Stimulated activated naive CD8-positive, alpha-beta T cell treated with anti-CD3 and anti-CD28 coated beads, Interleukin-15, Interleukin-2, amounts not matched to agents 100 U/mL and 50 U/mL, for 24 hours (primary cell): ENCODE measurements at regions not wholly inside any gene's neighbourhood (a gene's known extent, or its start where the extent isn't known, plus 50 kb on each side); places are given as distances from the start of the nearest gene placed in this dataset.

Source experiments
- ATAC-seq: fragments of 150-1000 bp; cut with Tn5 transposase; one replicate; pipeline ENCODE4 v1.10.0; 2021
- DNase-seq: peaks from one replicate; pipeline ENCODE4 v3.0.0; 2021

DNA sequence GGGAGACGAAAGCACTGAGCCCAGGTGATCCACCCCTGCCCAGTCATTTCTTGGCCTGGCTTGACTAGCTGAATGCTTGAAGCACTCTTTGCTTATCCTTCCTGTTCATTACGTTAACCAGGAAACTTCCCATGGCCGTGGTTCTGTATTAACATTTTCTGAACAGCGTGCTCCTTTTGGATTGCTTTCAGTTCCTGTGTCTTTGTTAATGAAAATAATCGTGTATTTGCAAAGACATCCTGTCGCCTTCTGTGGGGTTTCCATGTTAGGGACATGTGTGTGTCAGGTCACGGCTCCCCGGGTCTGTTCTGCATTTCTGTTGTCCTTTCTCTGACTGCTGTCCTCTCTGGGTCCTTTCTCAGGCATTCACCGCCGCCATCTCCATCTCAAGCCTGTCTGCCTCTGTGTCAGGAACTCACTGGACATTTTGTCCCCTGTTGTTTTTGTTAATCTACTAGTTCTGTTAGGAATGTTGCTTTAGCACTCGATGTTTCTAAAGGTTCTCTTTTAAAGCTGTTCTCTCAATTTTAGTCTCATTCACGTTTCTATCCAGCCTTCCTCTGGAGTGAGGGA lies 434.1 kb upstream of the HS6ST1 start:
- DNase-seq (no peak), ATAC-seq (no peak)

DNA sequence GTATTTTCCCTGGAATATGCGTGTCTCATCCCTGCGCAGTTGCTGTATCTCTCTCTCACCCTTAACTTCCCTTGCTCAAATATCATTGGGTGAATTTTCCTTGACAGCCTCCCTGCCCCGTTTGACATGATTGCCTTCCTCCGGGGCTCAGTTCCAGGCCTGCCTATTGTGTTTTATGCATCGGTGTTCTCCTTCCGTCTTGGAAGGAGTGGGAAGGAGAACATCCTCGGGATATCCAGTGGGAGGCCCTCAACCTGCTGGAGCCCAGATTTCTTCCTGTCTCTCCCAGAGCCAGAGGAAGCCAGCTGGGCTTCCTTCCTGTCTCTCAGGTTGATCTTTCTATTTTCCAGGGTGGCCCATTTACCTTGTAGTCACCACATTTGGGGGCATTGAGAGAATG lies 434.7 kb upstream of the HS6ST1 start:
- DNase-seq (no peak), ATAC-seq (no peak)

DNA sequence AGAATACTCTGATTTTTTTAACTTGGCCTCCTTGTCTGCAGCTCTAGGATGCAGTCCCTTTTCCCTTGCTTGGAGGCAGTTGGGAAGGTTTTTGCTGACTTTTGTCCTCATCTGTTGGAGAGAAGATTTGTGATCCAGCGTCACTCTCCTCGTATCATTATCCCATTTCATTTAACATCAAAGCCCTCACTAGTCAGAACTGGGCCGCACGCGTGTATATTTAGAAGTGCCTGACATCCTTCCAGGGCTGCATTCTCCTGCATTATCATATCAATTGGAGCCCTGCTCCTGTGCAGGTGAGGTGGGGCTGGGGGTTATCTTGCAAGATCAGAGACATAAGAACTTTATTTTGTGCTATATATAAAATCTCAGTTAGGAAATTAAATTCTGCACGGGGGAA lies 435.1 kb upstream of the HS6ST1 start:
- no peak for ATAC-seq
- DNase-seq = no peak

DNA sequence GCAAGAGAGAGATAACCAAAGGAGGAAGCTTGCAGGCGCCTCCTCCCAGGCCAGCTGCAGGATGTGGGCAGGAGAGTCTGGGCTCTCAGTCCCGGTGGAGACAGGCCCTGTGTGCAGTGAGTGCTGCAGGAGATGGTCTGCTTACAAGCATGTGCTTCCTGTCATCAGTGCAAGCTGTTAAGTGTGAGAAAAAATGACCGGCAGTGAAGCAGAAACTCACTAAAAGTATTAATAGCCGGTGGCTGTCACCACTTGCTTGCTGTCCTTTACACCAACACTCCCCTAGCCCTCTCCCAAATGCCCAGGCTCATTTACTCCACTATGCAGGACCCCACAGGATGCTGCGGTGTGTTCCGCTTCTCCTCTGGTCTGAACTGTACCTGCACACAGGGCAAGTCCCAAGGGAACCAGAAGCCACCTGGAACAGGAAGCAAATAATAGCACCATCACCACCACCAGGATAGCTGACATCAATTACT lies 435.6 kb upstream of the HS6ST1 start:
- ATAC-seq (no peak), DNase-seq (peak; percentile 12)

DNA sequence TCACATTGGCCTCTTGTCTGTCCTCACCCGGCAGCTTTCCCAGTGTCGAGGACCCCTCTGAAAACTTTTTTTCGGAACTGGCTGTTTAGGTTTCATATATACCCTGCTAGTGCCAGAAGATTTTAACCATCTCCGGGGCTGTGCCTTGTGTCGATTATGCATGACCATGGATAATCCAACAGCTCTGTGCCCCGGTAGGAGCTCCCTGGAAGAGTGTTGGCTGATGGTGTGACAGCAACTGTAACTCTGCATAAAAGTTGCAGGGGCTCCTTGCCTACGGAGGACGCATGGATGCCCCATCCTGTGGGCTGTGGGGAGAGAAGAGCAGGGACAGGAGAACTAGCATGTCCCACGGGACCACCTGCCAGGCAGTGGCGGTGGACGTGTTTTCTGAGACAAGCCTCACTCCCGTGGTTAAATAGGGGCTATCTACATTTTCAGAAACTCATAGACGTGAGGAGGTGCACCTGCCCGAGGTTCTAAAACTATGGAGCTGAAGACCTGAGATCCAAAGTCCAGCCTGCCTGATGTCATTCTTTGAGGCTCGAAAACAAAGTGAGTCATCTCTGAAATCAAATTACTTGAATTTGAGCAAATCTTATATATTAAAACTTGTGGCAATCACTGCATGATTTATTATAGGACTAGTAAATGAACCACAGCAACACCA lies 437.2 kb upstream of the HS6ST1 start:
- ATAC-seq = no peak
- DNase-seq = no peak

DNA sequence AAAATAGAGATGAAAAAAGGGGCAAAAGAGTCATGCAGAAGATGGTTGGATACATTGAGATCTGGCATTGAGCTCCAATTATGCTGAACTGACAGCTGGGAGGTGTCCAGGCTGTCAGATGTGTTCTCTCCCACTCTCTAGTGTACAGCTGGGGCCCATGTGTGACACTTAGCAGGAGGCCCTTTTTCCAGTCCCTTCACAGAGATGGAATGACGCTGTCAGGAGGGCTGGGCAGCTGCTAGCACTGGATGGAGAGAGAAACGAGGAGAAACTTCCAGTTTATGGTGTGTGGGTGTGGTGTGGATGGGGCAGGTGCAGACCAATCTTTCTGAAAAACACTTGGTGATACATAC lies 437.7 kb upstream of the HS6ST1 start:
- ATAC-seq (no peak), DNase-seq (no peak)

DNA sequence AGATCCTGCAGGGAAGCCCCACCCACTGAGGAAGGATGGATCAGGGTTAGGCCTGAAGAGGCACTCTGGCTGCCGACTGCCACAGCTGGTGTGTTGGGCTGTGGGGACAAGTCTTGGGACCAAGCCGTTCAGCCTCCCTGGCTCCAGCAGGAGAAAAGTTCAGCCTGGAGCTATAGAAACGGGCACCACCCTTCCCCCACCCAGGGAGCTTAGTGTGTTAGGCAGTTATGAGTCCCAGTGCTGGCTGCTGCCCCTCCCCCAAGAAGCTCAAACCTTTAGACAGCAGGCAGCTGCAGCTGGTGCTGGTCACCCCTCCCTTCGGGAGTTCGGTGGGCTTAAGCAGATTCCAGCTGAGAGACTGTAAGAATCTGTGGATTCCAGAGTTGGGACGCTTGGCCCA lies 447.1 kb upstream of the HS6ST1 start:
- DNase-seq = no peak
- ATAC-seq = no peak

DNA sequence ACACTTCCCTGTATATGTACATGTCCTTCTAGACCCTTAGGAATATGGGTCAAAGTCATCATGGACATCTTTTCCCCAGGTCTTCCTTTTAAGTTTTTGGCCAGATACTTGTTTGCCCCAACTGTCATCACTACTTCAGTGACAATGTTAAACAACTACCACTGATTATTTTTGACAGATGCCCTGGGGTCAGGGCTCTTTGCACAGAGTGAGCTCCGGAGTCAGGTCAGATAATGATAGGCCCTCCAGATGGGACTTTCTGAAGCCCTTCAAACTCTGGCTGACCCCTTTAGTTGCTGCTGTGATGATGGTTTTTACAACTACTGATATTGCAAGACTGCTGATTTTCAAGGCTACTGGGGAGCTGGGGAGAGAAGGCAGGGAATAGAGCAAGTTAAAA lies 449.4 kb upstream of the HS6ST1 start:
- DNase-seq (no peak), ATAC-seq (no peak)

DNA sequence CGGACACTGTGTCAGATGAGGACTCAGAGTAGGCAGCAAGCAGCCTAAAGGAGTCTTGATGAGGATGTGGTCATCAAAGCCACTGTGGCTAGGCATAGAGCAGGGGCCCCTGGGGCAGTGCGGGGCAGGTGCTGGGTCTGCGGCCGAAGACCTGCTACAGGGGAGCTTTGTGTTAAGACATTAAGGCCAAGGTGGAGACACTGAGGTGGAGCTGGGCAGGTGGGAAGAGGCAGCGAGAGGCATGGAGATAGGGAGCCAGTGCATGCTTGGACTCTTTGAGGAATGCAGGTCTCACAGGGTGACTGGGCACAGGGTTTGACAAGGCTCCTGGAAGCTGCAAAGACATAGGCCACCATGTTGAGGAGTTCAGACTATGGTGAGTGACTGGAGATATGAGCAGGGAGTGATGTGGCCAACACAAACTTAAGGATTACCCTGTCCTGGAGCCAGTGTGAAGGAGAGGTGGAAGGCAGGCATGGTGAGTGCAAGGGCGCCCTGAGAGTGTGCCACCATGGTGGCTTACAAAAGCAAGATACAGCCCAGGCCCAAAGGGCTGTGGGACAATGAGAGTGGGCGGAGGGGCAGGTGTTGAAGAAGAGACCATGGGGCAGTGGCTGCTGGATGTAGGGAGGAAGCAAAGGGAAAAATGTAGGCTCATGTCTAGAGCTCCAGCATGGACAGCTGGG lies 450.9 kb upstream of the HS6ST1 start:
- ATAC-seq (no peak), DNase-seq (no peak)

DNA sequence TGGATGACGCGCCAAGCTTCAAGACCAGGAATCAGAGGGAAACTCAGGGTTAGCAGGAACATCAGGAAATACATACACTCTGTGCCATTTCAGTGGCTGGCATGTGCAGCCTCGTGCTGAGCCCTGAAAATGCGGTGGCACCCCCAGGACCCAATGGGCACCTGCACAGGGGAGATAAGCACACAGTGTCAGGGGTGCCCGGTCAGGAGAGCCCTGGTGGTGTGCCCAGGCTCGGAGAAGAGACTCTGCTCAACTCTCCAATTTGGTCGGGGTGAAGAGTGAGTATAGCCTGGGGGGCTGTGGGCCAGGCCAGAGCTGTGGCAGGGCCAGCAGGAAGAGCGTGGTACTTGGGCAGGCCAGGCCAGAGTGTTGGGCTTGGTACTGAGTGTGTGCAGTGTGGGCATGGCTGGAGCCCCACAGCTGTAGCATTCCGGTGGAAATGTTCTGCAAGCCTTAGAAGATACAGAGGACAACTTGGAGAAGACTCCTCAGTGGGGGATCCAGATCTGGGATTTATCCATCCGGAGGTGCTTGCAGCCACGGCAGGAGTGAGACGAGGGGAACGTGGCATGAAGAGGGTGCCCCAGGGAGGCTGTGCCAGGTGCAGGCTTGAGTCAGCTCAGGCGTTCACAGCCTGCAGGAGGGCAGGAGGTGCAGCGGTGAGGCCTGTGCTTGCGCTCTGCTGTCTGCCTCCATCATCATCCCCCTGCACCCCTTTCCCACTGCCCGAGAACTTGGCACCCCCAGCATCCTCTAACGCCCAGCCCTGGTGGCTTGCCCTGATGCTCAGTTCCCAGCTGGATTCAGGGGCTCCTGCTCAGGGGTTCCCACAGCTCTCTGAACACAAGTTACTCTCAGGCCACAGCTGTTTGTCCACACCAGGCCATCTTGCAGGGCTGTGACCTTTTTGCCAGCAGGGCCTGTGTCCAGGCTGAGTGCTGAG lies 451.7 kb upstream of the HS6ST1 start:
- ATAC-seq = no peak

DNA sequence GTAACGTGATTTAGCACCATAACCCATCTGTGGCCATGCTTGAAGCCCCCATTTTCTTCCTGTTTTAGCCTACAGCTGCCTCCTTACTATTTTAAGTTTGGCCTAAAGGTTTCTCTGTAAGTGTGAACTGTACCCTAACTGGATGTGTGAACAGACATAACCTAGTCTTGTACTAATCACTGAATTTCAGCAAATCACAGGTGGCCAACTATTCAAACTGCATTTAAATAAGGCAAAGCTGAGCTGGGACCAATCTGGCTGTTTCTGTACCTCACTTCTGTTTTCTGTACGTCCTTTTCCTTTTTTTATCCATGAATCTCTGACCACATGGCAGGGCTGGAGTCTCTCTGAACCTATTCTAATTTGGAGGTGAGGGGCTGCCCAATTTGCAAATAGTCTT lies 452.7 kb upstream of the HS6ST1 start:
- no peak for DNase-seq
- ATAC-seq = no peak

More for the DNA sequence above, 451.7 kb upstream of the HS6ST1 start:
- DNase-seq = no peak

DNA sequence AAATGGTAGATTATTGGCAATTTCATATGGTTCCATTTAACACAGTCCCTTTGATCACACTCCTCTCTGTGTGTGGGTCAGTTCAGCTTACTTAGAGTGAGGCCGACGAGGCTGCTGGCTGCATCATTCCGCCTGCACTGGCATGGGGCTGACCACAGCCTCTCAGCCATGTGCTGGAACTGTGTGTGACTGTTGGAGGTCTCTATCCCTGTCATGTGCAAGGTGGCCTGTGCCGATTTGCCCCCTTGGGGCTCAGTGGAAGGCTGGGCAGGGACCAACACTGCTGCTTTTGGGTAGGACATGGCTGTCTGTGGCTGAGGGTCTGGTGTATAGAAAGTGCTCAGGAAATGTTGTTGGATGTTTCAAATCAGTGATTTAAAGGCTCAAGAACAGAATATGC lies 454.0 kb upstream of the HS6ST1 start:
- ATAC-seq (no peak), DNase-seq (no peak)

DNA sequence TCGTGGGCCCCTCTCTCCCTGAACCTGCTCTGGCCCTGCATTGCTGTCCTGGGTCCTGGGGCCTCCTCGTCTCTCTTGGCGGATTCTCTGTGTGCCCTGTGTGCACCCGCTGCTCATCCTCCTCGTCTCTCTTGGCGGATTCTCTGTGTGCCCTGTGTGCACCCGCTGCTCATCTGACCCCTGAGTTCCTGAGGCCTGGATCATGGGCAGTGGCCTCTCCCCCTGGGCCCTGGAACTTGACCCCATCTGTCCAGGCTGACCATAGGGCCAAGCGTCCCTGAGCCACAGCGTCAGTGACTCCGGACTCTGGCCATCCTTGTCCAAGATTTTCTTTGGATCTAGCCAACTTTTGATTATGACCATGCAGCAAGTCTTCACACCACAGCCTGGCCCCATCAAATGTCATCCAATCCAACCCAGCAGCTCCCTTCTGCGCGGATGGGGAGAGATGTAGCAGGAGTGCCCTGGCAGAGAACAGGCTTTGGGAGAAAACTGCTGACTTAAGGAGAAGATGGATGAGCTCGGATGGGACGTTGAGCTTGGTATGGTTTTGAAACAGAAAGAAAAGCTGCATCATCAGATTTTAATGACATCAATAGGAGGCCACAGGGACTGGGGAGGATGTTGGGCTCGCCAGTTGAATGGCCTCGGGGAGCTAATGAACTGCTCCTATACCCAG lies 455.1 kb upstream of the HS6ST1 start:
- ATAC-seq (no peak), DNase-seq (no peak)

DNA sequence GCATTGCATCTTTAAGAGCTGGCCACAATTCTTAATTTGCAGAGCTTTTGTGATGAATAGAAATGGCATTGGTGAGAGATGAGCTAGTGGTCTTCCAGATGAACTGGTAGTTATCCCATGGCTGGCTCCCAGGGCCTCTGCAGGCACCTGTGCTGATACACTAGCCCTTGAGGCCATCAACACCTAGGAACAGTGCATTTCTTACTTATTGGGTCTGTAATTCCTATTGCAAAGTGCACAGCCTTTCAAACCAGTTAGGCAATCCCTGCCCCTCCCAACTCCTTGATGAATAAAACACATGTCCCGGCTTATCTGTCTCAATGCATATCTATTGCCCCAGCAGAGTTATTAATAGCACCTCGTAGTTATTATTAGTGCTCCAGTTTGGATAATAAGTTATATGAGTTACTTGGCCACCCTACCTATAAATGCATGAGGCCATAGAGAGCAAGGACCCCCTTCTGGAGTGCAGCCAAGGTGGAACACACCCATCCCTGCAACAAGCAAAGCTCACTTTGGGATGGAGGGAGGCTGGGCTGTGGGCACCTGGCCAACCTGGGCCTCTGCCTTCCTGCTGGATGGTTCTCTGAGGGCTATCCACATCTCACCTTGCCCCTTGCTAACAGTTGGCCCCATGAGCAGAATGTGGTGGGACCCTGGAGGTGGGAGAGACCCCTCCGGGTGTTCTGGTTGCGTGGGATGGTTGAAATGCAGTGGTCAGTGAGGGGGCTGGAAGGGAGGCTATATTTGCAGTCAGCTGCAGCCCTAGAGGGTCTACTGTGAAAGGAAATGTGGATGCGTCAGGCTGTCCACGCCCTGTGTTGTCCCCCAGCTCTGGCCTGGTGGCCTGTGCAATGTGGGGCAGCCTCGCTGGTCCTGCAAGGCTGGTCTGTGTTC lies 455.9 kb upstream of the HS6ST1 start:
- DNase-seq (no peak), ATAC-seq (no peak)

DNA sequence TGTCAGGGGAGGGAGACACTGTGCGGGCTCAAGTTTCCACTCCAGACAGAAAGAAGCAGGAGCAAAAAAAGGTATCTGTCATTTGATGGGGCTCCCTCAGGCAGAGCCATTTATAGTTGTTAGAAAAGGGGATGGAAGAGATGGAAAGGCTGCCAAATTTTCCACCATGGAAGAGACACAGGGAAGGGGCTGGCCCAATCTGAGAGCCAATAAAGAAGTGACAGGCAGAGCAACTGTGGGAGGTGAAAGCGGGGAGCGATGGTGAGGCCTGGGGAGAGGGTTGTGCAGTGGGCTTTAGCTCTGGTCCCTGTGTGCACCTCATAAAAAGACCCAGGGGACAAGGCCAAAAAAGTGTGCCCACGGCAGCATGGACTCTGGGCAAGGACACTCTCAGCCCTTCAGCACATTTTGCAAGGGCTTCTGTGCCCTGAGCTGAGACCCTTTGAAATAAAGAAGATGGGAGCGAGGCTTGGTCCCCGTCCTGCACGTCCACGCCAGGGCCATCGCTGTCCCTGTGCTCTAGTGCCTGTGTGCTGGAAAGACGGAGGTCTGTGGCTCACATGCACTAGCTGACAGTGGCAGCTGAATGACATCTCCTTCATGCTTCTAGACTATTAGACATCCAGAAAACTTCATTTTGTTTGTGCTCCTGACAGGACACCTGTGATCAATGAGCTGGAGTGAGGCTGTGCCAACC lies 456.7 kb upstream of the HS6ST1 start:
- DNase-seq = no peak
- ATAC-seq = no peak

DNA sequence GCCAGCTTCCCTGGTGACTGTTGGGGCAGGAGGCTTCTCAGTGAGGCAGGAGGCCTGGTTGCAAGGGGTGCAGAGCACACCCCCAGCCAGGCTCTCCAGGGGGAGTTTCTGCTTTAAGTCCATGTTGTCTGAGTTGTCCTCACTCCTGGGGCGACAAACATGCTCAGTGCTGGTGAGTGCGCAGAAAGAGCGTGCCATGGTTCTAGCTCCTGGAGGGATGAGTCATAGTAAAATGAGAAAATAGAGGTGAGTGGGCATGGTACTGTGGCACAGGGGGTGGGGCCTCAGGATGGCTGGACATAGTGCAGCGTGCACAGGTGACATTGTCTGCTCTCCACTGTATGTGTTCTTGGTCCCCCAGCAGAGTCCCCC lies 457.2 kb upstream of the HS6ST1 start:
- DNase-seq (no peak), ATAC-seq (no peak)

DNA sequence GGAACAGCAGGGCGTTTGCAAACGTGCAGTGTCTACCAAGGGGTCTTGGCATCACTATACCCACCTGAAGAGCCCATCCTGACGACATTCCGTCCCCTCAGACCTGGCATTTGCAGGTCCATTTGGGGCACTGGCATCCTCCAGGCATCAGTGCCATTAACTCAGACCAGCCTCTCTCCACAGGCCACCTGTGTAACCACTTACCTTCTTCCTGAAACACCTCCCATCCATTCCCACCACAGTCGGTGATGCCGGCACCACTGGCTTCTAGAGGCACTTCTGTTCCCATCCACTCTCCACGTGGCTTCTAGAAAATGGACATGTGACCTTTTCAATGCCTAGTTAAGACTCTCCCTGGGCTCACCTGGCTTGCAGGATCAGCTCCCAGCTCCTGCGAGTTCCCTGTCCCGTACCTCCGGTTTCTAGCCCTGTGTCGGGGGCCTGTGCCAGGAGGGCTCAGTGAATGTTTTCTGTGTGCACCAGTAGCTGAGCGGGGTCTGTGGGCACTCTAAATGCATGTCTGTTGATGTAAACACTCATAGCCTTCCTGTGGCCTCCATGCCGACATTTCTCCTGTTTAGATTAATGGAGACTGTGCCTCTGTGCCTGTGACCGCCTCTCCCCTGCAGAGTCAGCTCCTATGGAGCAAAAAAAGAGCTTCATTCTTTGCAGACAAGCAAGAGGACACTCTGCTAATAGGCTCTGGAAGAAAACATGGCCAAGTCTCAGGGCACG lies 458.0 kb upstream of the HS6ST1 start:
- no peak for DNase-seq
- ATAC-seq = no peak

DNA sequence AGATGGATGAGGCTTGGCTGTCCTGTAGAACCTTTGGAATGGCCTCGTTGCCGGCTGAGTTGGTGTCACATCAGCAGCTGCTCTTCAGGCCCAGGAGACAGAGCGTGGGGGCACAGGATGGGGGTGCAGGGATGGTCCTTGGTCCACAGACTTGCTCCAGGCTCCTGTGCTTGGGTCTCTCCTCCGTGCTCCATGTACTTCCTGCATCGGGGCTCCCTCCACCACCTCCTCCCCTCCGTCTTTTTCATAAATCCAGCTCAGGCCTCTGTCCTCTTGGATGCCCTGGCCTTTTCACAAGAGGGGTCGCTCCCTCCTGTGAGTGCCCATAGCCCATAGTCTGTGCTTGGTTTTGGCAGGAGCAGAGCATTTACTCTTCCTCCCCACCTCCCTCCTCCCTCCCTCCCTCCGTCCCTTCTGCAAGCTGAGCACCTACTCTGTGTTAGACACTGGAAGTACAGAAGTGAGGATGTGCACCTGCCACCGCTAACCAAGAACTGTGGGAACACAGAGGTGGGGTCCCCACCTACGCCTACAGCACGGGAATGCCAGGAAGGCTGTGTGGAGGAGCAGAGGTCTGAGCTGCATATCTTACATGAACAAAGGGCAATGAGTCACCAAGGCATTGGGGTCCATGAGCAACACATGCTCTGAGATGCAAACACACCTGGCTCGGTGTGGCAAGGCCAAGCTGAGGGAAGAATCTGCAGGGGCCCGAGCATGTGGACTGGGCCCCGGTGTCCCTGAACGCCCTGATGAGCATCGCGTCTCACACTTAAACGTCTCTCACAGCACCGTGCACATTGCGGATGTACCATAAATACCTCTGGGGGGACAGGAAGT lies 458.7 kb upstream of the HS6ST1 start:
- DNase-seq (no peak), ATAC-seq (no peak)

DNA sequence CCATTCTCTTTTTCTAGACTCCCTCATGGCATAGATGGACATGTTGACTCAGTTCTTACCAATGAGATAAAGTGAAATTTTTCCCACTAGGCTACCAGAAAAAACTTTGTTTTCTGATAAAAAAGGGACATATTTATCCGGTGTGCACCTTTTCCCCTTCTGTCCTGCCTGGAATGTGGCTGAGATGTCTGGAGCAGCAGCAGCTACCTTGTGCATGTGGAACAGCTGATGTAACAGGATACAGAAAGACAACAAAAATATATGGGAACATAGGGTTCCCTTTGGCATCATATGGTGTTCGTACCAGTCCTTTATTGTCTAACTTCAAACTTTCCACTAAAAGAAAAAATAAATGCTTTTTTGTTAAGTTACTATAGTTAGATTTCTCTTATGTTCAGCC lies 460.2 kb upstream of the HS6ST1 start:
- no peak for ATAC-seq
- DNase-seq = no peak
